ENCODE measurements at regions not wholly inside any gene's neighbourhood (a gene's known extent, or its start where the extent isn't known, plus 50 kb on each side); places are given as distances from the start of the nearest gene placed in this dataset.

DNA sequence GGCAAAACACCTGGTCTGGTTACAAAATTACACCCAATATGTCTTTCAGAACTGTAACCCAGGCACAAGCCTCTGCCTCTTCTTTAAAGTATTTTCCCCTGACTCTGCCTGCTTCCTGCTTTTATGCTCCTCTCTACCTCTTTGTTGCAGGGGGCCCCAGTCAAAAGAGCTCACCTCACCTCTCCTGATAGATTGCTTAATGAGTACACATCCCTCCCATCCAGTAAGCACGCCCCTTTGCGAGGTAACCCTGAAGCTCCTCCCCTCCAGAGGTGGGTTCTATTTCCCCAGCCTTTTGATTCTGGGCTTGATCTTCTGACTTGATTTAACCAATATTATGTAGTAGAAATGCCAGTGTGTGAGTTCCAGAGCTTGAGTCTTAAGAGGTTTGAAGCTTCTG, 56.6 kb upstream of the EYA2 start:
- TF ChIP-seq, protein P1, sequence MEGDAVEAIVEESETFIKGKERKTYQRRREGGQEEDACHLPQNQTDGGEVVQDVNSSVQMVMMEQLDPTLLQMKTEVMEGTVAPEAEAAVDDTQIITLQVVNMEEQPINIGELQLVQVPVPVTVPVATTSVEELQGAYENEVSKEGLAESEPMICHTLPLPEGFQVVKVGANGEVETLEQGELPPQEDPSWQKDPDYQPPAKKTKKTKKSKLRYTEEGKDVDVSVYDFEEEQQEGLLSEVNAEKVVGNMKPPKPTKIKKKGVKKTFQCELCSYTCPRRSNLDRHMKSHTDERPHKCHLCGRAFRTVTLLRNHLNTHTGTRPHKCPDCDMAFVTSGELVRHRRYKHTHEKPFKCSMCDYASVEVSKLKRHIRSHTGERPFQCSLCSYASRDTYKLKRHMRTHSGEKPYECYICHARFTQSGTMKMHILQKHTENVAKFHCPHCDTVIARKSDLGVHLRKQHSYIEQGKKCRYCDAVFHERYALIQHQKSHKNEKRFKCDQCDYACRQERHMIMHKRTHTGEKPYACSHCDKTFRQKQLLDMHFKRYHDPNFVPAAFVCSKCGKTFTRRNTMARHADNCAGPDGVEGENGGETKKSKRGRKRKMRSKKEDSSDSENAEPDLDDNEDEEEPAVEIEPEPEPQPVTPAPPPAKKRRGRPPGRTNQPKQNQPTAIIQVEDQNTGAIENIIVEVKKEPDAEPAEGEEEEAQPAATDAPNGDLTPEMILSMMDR (IDR thresholded peaks at IDR 0.05), result no peak
- TF ChIP-seq POLR2A (IDR thresholded peaks at IDR 0.05) (no peak), POLR2AphosphoS5 (IDR thresholded peaks at IDR 0.05) (no peak)
